ENCODE measurements at regions not wholly inside any gene's neighbourhood (a gene's known extent, or its start where the extent isn't known, plus 50 kb on each side); places are given as distances from the start of the nearest gene placed in this dataset.

- ChIA-PET CTCF (interaction anchor here (1.2 kb wide), 1 partner anchor 8 kb away, joined by 4 read pairs; no protein-coding TSS in a partner anchor), POLR2A (no interaction called here)
- H3K4me1 ChIP-seq (ENCODE audit: control insufficient read depth in 1 of 2, insufficient read depth in 2 of 2, low read depth in 1 of 2, low read length in 1 of 2): no peaks in the 10 kb centered on the region
- H3F3A ChIP-seq (replicated peaks; ENCODE audit: insufficient read depth): no peaks in the 10 kb centered on the region
- no peaks in the 10 kb centered on the region for H4K20me1 ChIP-seq (ENCODE audit: insufficient read depth)
- no peak overlapping the region for H3K9ac ChIP-seq
- H3K9me3 ChIP-seq: peaks cover 19% of the 10 kb centered on the region
- DNase-seq: no peak
- no peaks in the 10 kb centered on the region for H3K27me3 ChIP-seq (ENCODE audit: insufficient read depth)
- peaks cover 18 to 40% of the 10 kb centered on the region in 2 experiments for H3K36me3 ChIP-seq (replicated peaks in 1 of 2; ENCODE audit: control insufficient read depth in 1 of 2, insufficient read depth in 2 of 2, low read length in 1 of 2)
- no peak overlapping the region for H3K27ac ChIP-seq (ENCODE audit: low read depth in 2 of 2, low read length in 1 of 2)
- 0 out of 2 replicates have a peak, but pooled peaks cover 2% of the 10 kb centered on the region for H3K9me2 ChIP-seq
- H2AFZ ChIP-seq (ENCODE audit: low read depth): no peak overlapping the region
- H3K79me2 ChIP-seq (ENCODE audit: insufficient read depth): no peaks in the 10 kb centered on the region
- H3K4me2 ChIP-seq: no peak overlapping the region
- no peak overlapping the region for H3K4me3 ChIP-seq (ENCODE audit: low read depth in 2 of 2, low read length in 1 of 2)
- 93% methylated on average over 10 of the region's 10 CpGs for WGBS (ENCODE audit: low lambda C conversion rate)
- TF ChIP-seq CHD2 (IDR thresholded peaks at IDR 0.05; ENCODE audit: low read length, partially characterized antibody): no peak
- TF ChIP-seq JUND (IDR thresholded peaks at IDR 0.05): no peak
- TF ChIP-seq POLR2AphosphoS5 (IDR thresholded peaks at IDR 0.05; ENCODE audit: low read depth, low read length): no peak
- no peak for TF ChIP-seq ELF1 (IDR thresholded peaks at IDR 0.05)
- no peak for TF ChIP-seq FOXJ3 (CRISPR knock-in tag; IDR thresholded peaks at IDR 0.05)
- no peak for TF ChIP-seq RFX5 (IDR thresholded peaks at IDR 0.05; ENCODE audit: low read length)
- TF ChIP-seq SMC3 (IDR thresholded peaks at IDR 0.05; ENCODE audit: low read depth, low read length): no peak
- no peak for TF ChIP-seq REST (IDR thresholded peaks at IDR 0.05; ENCODE audit: low read depth, low read length)
- no peak for TF ChIP-seq IRF3 (IDR thresholded peaks at IDR 0.05; ENCODE audit: low read depth, low read length)
- TF ChIP-seq PBX3 (IDR thresholded peaks at IDR 0.05): no peak
- no peak for TF ChIP-seq RCOR1 (IDR thresholded peaks at IDR 0.05; ENCODE audit: low read length)
- no peak for TF ChIP-seq YY1 (IDR thresholded peaks at IDR 0.05; ENCODE audit: low read depth)
Measured at GRCh38 chr7:139159900-139160675, 50.6 kb upstream of the ZC3HAV1 start.
